ENCODE measurements at regions not wholly inside any gene's neighbourhood (a gene's known extent, or its start where the extent isn't known, plus 50 kb on each side); places are given as distances from the start of the nearest gene placed in this dataset.

- ChIA-PET CTCF (ENCODE audit: partially characterized antibody) (interaction anchor here (0.7 to 2.5 kb wide), 12 partner anchors 9 to 141 kb away, joined by 3 to 14 read pairs (median 5); no protein-coding TSS in a partner anchor), POLR2A (ENCODE audit: partially characterized antibody) (no interaction called here)
- peak overlapping the region; percentile 79; the same call in 1 of the 2 replicates for H2AK5ac ChIP-seq (ENCODE audit: low read depth, low read length)
- H3K18ac ChIP-seq (ENCODE audit: extremely low read depth, low read length), result no peak overlapping the region
- H3K9me3 ChIP-seq (ENCODE audit: insufficient read depth in 2 of 2, low read depth in 1 of 2, low read length in 1 of 2), result no peaks in the 10 kb centered on the region
- 0 out of 2 replicates have a peak overlapping the region, but pooled peaks have one; percentile 25 for H2BK15ac ChIP-seq (ENCODE audit: low read length)
- H2BK12ac ChIP-seq (ENCODE audit: low read depth, low read length), result peak overlapping the region; percentile 92; the same call in 1 of the 2 replicates
- no peaks in the 10 kb centered on the region for H3K36me3 ChIP-seq (ENCODE audit: control insufficient read depth in 2 of 4, insufficient read depth in 4 of 4, low read length in 3 of 4)
- H2BK5ac ChIP-seq (ENCODE audit: low read depth, low read length), result no peak overlapping the region
- no peak overlapping the region for H2AFZ ChIP-seq (ENCODE audit: low read length)
- TF ChIP-seq SP1 (IDR thresholded peaks at IDR 0.05; ENCODE audit: low read depth, low read length), result no peak
- TF ChIP-seq SIRT6 (IDR thresholded peaks at IDR 0.05; ENCODE audit: low read length), result no peak
- TF ChIP-seq JUN (IDR thresholded peaks at IDR 0.05; ENCODE audit: low read depth, low read length), result no peak
- TF ChIP-seq POLR2AphosphoS5 (IDR thresholded peaks at IDR 0.05; ENCODE audit: low read depth, low read length), result no peak
- no peak overlapping the region for H2BK120ac ChIP-seq (replicated peaks; ENCODE audit: low read depth, low read length)
- H3K4me1 ChIP-seq (replicated peaks in 1 of 4; ENCODE audit: control insufficient read depth in 3 of 4, insufficient read depth in 4 of 4, low read length in 3 of 4), result peaks cover 0 to 4% (median 2%) of the 10 kb centered on the region in 4 experiments; a peak in 3 of 7 replicates
- no peak for DNase-seq (ENCODE audit: low read depth in 1 of 2, low spot score in 2 of 2)
- H2BK20ac ChIP-seq (ENCODE audit: low read length), result 0 out of 2 replicates have a peak overlapping the region, but pooled peaks have one; percentile 37
- no peak overlapping the region for H3K27ac ChIP-seq (ENCODE audit: low read depth, low read length)
- H3K14ac ChIP-seq (ENCODE audit: insufficient read length), result no peak overlapping the region
- no peaks in the 10 kb centered on the region for H3K79me1 ChIP-seq (ENCODE audit: low read depth, low read length)
- H4K91ac ChIP-seq (replicated peaks; ENCODE audit: insufficient read length, low read length), result no peak overlapping the region
- no peak overlapping the region; the same call in 1 of the 2 replicates for H4K8ac ChIP-seq (ENCODE audit: extremely low read depth, insufficient read depth, low read length)
- no peak for FAIRE-seq
- 86% methylated on average over 6 of the region's 6 CpGs; no CpG with 5 or more reads in 1 of the 2 experiments for WGBS, 2 experiments (ENCODE audit: extremely low coverage in 1 of 2, insufficient coverage in 1 of 2, insufficient read length in 1 of 2, insufficient replicate concordance in 2 of 2, low coverage in 1 of 2, low lambda C conversion rate in 2 of 2, missing lambda C conversion rate in 1 of 2)
- H3K4me3 ChIP-seq (ENCODE audit: extremely low read depth in 1 of 4, insufficient read depth in 2 of 4, low read depth in 3 of 4, low read length in 4 of 4), result no peak overlapping the region
- peaks cover 73 to 100% (median 97%) of the 10 kb centered on the region in 4 experiments for H3K27me3 ChIP-seq (replicated peaks in 1 of 4; ENCODE audit: control insufficient read depth in 3 of 4, extremely low read depth in 1 of 4, insufficient read depth in 3 of 4, low read length in 3 of 4)
- H3K9ac ChIP-seq (replicated peaks in 1 of 4; ENCODE audit: extremely low read depth in 1 of 4, low read depth in 3 of 4, low read length in 3 of 4), result no peak overlapping the region; a peak in 1 of 7 replicates
- H3K4me2 ChIP-seq (ENCODE audit: insufficient read depth in 1 of 2, low read depth in 2 of 2, low read length in 2 of 2), result no peak overlapping the region; a peak in 1 of 4 replicates
- peaks cover 2 to 5% of the 10 kb centered on the region in 2 experiments for H4K20me1 ChIP-seq (replicated peaks in 1 of 2; ENCODE audit: control insufficient read depth in 1 of 2, insufficient read depth in 2 of 2, low read length in 2 of 2)
- no peak overlapping the region for H3K4ac ChIP-seq (replicated peaks; ENCODE audit: insufficient read length, low read depth, low read length)
- H4K5ac ChIP-seq (ENCODE audit: insufficient read length, low read depth, low read length), result no peak overlapping the region
- no peak overlapping the region for H3K23ac ChIP-seq (ENCODE audit: insufficient read length)
- H3K56ac ChIP-seq (replicated peaks; ENCODE audit: insufficient read length, low read depth, low read length), result no peak overlapping the region
- no peaks in the 10 kb centered on the region for H3K79me2 ChIP-seq (ENCODE audit: control insufficient read depth in 1 of 2, insufficient read depth in 2 of 2, low read length in 2 of 2)
- H3K23me2 ChIP-seq (ENCODE audit: low read depth, low read length), result no peaks in the 10 kb centered on the region
Observed at GRCh38 chr22:22348815-22349454, 104.3 kb downstream of the VPREB1 start.

All from H1 (cell line).